ENCODE measurements at regions not wholly inside any gene's neighbourhood (a gene's known extent, or its start where the extent isn't known, plus 50 kb on each side); places are given as distances from the start of the nearest gene placed in this dataset.

DNA sequence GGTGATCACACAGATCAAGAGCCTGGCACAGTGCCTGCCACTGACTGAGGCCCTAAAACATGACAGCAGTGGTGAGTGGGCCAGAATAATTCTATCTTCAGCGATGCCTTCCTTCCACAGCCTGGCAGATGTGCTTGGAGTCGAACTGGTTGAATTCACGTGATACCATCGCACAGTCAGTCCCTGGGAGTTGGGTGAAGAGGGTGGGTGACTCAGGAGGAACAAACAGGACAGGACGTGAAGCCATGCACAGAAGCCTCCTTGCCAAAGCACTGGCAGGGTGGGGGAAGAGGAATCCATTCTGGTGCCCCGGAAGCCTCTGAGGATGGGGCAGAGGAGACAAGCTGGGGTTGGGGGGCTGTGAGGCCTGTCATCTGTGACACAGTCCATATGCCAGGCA lies 80.3 kb upstream of the WNT4 start:
- H3K27ac Mint-ChIP-seq: no peak overlapping the region
- TF ChIP-seq, protein P1, sequence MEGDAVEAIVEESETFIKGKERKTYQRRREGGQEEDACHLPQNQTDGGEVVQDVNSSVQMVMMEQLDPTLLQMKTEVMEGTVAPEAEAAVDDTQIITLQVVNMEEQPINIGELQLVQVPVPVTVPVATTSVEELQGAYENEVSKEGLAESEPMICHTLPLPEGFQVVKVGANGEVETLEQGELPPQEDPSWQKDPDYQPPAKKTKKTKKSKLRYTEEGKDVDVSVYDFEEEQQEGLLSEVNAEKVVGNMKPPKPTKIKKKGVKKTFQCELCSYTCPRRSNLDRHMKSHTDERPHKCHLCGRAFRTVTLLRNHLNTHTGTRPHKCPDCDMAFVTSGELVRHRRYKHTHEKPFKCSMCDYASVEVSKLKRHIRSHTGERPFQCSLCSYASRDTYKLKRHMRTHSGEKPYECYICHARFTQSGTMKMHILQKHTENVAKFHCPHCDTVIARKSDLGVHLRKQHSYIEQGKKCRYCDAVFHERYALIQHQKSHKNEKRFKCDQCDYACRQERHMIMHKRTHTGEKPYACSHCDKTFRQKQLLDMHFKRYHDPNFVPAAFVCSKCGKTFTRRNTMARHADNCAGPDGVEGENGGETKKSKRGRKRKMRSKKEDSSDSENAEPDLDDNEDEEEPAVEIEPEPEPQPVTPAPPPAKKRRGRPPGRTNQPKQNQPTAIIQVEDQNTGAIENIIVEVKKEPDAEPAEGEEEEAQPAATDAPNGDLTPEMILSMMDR (IDR thresholded peaks at IDR 0.05): no peak
- H3K4me3 Mint-ChIP-seq: no peak overlapping the region
- H3K27me3 Mint-ChIP-seq (ENCODE audit: low read depth, poor library complexity): peaks cover 68% of the 10 kb centered on the region
- DNase-seq: no peak
- H3K36me3 Mint-ChIP-seq (ENCODE audit: low read depth): no peaks in the 10 kb centered on the region
- H3K4me1 Mint-ChIP-seq: peaks cover 13% of the 10 kb centered on the region
- peaks cover 12% of the 10 kb centered on the region for H3K9me3 Mint-ChIP-seq

DNA sequence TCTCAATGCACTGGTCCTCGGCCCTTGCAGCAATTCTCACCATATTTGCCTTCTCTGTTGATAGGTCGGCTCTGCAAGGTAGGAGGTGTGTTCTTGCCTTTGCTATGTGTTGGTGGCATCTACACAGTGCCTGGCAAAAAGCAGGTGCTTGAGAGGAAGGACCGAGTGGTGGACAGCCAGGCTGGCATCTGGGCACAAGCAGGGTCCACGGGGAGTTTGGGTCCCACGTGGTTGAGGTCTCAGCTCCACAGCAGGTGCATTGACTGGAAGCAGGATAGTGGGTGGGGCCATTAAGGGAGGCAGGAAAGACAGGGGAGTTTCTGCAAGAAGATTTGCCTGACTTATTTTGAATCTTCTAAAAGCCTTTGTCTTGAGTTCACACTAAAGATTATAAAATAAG lies 81.2 kb upstream of the WNT4 start:
- DNase-seq: no peak
- TF ChIP-seq, protein P1 (IDR thresholded peaks at IDR 0.05): no peak
- H3K27ac Mint-ChIP-seq: no peak overlapping the region
- peaks cover 4% of the 10 kb centered on the region for H3K4me1 Mint-ChIP-seq
- H3K36me3 Mint-ChIP-seq (ENCODE audit: low read depth): no peaks in the 10 kb centered on the region
- peaks cover 12% of the 10 kb centered on the region for H3K9me3 Mint-ChIP-seq
- no peak overlapping the region for H3K4me3 Mint-ChIP-seq
- peaks cover 68% of the 10 kb centered on the region for H3K27me3 Mint-ChIP-seq (ENCODE audit: low read depth, poor library complexity)

DNA sequence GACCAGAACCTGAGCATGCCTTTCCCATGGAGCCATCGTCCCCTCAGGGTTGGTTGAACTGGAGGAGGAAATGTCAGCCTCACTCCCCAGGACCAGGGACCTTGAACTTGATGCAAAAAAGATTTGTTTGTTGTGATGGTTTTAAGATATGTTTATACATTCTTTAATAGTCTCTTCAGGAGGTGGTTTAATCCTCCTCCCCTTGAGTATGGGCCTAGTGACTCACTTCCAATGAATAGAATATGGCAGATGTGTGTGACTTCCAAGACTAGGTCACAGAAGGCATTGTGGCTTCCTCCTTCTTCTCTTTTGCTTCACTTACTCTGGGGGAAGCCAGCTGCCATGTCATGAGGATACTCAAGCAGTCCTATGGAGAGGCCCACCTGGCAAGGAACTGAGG lies 81.7 kb upstream of the WNT4 start:
- Mint-ChIP-seq H3K4me1 (no peaks in the 10 kb centered on the region), H3K36me3 (ENCODE audit: low read depth) (no peaks in the 10 kb centered on the region), H3K9me3 (peaks cover 12% of the 10 kb centered on the region), H3K27ac (no peak overlapping the region), H3K27me3 (ENCODE audit: low read depth, poor library complexity) (peaks cover 67% of the 10 kb centered on the region), H3K4me3 (no peak overlapping the region)
- TF ChIP-seq, protein P1 (IDR thresholded peaks at IDR 0.05): no peak
- DNase-seq: no peak

DNA sequence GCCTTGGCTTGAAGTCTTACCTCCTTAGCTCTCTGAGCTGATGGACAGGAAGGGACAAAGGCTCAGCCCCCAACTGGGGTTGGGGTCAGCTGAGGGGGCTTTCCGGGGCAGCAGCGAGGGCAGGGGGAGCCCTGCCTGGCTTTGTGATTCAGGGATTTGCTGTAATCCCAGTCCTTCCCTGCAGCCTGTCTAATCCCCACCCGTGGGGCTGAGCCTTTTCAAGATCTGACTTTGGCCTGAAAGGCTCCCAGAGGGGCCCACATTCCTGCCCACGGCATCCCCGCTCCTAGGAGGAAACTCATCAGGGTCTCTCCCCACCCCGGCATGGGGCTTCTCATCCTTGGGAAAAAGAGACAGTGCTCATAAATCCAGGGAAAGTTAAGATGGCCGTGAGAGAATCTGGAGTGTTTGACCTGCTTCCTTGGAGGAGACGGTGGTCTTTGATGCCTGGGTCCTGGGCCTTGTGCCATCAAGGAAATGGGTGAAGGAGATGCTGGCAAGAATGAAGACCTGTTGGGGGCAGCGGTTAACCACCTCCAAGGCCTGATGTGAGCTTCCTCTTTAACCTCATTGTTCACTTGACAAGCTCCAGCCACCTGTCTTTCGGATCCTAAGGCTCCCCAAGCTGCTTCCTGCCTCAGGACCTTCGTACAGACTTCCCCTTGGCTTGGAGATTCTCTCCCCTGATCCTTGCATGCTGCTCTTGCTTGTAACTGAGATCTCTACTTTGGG lies 83.1 kb upstream of the WNT4 start:
- Mint-ChIP-seq H3K9me3 (peaks cover 6% of the 10 kb centered on the region), H3K27me3 (ENCODE audit: low read depth, poor library complexity) (peaks cover 67% of the 10 kb centered on the region), H3K27ac (no peak overlapping the region), H3K36me3 (ENCODE audit: low read depth) (no peaks in the 10 kb centered on the region), H3K4me1 (no peaks in the 10 kb centered on the region), H3K4me3 (no peak overlapping the region)
- no peak for DNase-seq
- TF ChIP-seq, protein P1 (IDR thresholded peaks at IDR 0.05): no peak

DNA sequence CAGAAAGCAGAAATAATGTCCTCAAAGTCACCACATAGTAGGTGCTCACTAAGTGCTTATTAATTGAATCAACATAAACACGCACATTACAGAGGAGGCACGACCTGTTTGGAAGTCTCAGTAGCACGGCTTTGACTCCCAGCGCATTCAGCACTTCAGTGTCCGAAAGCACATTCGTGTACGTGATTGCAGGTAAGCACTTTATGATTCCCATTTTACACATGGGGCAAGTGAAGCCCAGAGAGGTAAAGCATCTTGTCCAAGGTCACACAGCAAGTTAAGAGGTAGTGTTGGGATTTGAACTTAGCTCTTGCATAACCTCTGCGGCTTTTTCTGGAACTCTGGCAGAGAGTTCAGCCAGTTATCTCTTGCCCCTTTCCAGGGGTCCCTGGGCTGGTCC lies 85.2 kb upstream of the WNT4 start:
- peaks cover 60% of the 10 kb centered on the region for H3K27me3 Mint-ChIP-seq (ENCODE audit: low read depth, poor library complexity)
- no peak for DNase-seq
- H3K36me3 Mint-ChIP-seq (ENCODE audit: low read depth): no peaks in the 10 kb centered on the region
- TF ChIP-seq, protein P1 (IDR thresholded peaks at IDR 0.05): no peak
- H3K4me3 Mint-ChIP-seq: no peak overlapping the region
- no peaks in the 10 kb centered on the region for H3K9me3 Mint-ChIP-seq
- no peaks in the 10 kb centered on the region for H3K4me1 Mint-ChIP-seq
- no peak overlapping the region for H3K27ac Mint-ChIP-seq

DNA sequence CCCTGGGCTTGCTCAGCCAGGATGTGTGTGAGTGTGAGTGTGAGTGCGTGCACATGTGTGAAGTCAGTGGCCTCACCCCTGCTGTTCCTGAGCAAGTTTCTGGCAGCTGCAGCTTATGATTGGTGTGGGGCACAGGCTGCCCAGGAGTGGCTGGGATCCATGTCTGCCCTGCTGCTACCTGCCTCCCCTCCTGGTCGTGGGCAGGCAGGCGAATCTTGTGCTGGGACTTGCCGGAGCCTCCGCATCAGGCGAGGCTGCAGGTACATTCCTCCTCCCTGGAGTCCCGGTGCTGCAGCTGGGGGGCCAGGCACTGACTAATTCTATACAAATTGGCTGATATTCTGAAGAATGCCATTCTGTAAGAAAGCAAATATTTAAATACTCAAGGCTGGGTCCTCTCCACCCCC lies 85.6 kb upstream of the WNT4 start:
- Mint-ChIP-seq H3K4me1 (no peaks in the 10 kb centered on the region), H3K27me3 (ENCODE audit: low read depth, poor library complexity) (peaks cover 60% of the 10 kb centered on the region), H3K4me3 (no peak overlapping the region), H3K9me3 (no peaks in the 10 kb centered on the region), H3K27ac (no peak overlapping the region), H3K36me3 (ENCODE audit: low read depth) (no peaks in the 10 kb centered on the region)
- no peak for DNase-seq
- TF ChIP-seq, protein P1 (IDR thresholded peaks at IDR 0.05): no peak

Data from nephron progenitor cell (in vitro differentiated cells).